GM04503 (cell line): ENCODE measurements at regions not wholly inside any gene's neighbourhood (a gene's known extent, or its start where the extent isn't known, plus 50 kb on each side); places are given as distances from the start of the nearest gene placed in this dataset.

Experiments
- DNase-seq: peaks from one replicate; pipeline ENCODE4 v3.0.0-alpha.2; 2012; ENCODE audit warnings: low read depth

DNA sequence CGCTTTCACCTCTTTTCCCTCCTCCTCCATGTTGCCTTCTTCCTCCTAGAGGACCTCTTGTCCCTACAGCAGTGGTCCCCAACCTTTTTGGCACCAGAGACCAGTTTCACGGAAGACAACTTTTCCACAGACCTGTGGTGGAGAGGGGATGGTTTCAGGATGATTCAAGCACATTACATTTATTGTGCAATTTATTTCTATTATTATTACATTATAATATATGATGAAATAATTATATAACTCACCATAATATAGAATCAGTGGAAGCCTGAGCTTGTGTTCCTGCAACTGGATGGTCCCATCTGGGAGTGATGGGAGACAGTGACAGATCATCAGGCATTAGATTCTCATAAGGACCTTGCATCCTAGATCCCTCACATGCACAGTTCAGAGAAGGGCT, 152.2 kb upstream of the NCKAP5 start:
- no peak for DNase-seq

DNA sequence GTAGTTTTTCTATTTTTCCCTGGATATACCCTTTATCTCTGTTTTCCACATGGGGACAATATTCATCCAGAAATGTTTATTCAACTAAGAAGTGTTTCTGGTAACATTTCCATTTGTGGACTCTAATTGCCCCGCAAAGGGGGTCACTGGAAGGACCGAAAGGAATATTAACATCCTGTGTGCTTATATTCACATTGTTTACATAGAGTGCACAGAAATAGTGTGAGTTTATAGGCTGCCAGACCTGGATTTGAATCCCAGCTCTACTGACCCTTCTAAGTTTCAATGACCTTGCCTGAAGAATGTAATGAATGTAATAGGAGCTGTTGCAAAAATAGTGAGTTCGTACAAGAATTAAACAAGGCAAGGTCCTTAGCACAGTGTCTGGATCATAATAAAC, 152.9 kb upstream of the NCKAP5 start:
- no peak for DNase-seq

DNA sequence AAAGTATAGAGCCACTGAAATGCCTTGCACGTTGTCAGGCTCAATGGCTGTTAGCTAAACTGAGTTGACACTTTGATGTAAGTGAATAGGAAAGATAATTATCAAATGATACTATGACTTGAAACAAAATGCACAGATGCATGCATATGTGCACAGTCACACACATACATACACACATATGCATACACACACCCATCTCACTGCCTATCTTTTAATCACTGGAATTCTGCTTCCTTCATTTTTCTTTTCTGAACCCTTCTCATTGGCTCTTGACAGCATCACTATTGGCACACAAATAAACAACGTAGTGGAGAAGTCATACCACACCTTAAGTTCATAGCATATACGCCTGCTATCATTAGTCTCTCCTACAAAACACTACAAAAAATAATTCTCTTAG, 154.9 kb upstream of the NCKAP5 start:
- no peak for DNase-seq

DNA sequence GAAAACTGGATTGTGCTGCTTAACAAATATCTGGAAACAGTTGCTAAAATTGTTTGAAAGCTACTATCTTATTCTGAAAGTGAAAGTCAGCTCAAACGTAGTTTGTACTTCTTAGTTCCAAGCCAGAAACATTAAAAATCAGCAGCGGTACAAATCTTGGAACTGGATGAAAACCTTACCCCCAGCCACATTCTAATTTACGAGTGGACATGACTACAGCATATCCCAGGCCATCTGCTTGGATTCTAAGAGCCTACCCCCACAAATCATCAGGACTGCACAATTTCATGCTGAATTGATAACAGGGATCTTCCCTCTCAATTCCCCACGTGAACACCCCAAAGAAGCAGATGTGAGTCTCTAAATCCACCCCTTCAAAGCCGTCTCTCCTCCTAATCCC, 158.7 kb upstream of the NCKAP5 start:
- DNase-seq = no peak

DNA sequence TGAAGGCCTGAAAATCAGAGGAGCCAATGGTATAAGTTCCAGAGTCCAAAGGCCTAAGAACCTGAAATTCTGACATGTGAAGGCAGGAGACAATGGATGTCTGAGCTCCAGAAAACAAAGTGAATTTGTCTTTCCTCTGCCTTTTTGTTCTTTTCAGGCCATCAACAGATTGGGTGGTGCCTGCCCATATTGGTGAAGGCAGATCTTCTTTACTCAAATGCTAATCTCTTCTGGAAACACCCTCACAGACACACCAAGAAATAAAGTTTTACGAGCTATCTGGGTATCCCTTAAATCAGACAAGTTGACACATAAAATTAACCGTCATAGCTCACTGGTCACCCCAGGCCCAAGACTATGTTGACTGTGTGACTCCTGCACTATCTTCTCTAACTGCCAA, 163.8 kb upstream of the NCKAP5 start:
- no peak for DNase-seq

DNA sequence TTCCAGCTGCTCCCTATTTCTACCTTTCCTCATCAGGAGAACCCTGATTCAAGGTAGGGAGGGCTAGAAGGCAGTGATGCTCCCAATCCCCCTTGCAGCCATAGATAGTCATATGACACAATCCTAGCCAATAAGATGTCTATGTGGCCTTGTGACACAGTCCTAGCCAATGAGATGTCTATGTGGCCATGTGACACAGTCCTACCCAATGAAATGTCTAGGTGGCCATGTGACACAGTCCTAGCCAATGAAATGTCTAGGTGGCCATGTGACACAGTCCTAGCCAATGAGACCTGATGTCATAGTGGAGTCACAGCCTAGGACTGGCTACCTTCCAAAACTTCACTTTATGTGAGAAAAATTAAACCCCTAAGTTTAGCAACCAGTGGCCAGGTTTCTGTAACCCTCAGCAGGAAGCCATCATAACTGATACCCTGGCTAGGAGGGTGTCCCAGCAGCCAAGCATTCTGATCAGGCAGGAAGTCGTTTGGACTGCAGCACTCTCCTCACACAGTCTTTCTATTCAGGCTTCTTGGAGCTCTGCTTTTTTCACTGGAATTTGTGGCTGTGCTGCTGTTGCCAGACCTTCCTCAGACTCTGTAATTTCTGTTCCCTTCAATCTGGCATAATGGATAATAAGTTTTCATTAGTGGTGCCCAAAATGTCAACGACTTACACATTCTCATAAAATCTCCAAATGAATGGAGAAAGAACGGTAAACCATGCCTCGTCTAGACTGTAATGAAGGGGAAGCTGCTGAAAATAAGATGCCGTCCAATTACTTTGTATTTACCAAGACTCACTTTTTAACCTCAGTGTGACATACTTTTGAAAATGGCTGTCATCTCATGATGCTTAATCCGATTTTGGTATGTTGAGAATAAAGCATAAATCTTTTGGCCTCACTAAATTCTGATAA, 165.0 kb upstream of the NCKAP5 start:
- DNase-seq = peak; percentile 39

DNA sequence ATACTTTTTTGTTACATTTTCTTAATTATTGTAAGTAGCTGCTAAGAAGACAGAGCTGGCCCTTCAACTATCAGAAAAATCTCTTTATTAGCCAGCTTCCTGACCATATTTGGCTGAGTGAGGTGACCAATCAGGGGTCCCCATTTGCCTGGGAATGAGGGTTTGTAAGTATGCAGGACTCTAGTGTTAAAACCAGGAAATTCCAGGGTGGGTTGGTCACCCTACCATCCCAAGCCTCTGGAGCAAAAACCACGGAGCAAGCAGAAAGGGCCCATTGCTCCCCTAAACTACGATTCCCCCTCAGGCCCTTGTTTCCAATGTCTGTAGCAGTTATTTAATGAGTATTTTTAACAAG, 165.6 kb upstream of the NCKAP5 start:
- peak; percentile 60 for DNase-seq

DNA sequence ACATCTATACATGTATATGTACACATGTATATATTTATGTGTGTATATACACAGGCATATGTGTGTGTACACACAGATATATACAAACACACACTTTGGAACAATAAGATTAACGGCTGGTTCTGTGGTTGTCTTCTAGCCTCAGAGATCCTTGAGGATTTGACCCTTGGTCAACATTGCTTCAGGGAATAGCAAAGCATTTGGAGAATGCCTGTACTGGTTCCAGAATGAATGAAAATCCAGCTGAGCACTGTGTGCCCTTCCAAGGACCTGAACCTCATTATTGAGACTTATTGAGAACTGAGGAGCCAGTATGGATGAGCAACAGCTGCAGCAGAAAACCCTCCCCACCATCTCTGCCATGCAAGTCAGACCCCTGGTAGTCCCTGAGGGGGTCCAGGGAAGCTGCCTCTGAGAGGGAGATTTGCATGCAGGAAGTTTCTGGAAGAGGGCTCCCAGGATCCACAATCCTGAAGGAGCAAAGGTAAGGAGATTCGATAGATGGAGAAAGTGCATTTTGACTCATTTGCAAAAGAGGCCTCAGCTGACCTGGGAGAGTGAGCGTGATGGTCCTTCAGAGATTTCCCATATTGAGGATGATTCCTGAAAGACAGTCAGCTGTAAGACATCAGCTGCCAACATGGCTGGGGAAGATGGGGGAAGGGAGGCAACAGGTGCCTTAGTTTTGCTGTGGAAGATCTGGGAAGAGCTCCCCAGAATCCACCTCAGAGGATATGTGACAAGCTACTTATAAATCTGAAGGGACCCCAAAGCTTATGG, 166.6 kb upstream of the NCKAP5 start:
- DNase-seq = peak; percentile 34

DNA sequence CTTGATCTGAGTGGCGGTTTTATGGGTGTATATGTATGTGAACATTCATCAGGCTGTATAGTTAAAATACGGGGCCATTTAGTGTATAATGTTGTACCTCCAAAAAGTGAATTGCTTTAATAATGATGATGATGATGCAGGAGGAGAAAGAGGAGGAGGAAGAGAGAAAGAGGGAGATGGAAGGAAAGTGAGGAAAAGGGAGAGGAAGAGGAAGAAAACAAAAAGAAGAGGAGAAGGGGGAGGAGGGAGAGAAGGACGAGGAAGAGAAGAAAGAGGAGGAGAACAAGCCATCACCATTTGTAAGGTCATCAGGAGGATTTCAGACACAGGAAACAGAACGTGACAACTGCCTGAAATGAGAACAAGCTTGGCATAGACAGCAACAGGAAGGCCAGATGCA, 168.4 kb upstream of the NCKAP5 start:
- DNase-seq = no peak

DNA sequence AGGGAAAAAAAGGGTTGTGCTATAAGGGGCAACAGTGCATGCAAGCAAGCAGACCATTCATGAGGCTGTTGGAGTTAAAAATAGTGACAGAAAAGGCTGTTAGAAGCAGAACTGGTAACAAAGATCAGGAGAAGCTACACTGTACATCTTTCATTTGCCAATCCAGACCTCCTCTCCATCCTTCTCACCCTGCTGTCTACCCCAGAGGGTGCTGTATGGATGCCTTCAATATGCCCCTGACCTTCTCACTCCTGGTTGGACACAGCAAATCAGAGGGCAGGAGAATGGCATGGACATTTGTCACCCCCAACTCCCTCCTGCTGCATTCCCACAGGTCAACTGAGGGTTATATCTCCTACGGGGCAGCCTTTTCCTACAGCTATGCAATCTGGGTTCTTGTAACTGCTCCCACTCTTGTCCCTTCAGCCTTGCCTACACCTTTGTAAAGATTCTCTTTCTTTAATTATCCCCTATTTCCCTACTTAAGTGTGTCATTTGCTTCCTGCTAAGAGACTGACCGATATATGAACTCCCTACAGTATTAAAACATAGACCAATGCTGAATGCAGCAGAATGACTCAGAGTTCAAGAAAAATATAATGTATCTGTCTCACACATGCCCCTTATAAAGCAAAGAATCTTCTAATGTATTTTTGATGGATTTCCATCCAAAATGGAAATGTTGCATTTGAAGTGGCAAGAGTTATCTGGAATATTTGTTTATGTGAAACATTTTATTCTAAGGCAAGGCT, 169.2 kb upstream of the NCKAP5 start:
- DNase-seq = no peak

DNA sequence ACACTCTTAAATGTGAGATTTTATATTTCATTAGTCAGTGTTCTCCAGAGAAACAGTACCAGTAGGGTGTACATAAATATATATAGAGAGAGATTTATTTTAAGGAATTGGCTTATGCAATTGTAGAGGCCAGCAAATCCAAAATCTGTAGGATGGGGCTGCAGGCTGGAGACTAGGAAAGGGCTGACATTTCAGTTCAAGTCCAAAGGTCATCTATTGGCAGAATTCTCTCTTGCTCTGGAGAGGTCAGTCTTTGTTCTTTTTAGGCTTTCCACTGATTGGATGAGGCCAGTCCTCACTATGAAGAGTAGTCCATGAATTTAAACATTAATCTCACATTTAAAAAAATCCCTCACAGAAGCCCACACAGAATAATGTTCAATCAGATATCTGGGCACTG, 170.8 kb upstream of the NCKAP5 start:
- DNase-seq = no peak

DNA sequence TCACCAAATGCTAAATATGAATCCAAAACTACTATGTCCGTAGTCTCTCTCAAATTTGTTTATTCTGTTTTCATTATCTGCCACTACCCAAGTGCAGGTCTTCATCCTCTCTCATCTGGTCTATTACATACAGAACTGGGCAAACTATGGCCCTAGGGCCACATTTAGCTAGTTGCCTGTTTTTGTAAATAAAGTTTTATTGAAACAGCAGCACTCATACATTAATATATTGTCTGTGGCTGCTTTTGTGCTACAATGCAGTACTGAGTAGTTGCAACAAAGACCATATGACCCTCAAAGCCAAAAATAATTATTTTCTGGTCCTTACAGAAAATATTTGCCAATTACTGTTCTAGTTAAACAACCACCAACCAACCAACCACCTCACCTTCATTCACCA, 172.2 kb upstream of the NCKAP5 start:
- no peak for DNase-seq

DNA sequence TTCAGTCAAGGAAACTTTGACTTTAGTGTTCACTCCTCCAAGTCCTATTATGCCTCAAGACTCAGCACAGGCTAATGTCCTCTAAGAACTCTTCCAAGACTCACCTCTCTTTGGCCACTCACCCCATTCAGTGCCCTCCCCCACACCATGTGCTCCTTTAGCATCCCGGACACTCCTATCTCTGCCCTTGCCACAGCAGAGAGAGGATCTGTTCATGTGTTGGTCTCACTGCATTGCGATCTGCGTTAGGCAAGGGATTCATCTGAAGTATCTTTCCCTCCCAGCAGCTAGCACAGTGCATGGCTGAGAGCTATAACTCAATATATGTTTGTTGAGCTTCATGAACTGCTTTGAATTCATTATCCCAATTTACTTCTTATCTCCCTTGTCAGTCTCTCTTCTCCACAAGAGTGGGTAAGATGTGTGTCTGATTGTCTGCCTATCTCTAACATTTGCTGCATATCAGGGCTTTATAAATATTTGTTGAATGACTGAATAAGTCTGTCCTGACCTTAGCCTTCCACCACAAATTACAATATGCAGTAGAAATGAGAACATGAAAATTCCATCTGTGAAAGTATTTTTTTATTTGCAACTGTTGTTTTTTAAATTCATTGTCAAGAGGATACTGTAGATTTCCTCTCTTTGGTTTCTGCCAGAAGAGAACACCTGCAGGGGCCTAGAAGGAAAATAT, 179.9 kb upstream of the NCKAP5 start:
- DNase-seq = no peak

DNA sequence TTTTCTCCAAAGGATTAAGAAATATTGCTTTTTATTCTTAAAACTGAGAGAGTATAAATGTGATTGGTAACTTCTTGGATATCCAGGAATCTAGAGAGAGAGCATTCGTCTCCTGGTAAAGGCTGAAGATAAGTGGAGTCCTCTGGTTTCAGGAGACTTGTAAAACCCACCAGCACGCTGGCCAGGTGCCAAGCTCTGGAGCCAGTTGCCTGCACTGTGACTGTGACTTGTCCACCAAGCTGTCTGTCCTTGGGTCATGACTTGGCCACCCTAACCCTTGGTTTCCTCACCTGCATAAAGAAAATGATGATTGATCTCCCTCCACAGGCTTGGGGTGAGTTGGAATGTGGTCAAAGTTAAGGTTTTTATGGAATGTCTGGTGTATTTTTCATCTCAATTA, 185.4 kb upstream of the NCKAP5 start:
- DNase-seq = no peak

DNA sequence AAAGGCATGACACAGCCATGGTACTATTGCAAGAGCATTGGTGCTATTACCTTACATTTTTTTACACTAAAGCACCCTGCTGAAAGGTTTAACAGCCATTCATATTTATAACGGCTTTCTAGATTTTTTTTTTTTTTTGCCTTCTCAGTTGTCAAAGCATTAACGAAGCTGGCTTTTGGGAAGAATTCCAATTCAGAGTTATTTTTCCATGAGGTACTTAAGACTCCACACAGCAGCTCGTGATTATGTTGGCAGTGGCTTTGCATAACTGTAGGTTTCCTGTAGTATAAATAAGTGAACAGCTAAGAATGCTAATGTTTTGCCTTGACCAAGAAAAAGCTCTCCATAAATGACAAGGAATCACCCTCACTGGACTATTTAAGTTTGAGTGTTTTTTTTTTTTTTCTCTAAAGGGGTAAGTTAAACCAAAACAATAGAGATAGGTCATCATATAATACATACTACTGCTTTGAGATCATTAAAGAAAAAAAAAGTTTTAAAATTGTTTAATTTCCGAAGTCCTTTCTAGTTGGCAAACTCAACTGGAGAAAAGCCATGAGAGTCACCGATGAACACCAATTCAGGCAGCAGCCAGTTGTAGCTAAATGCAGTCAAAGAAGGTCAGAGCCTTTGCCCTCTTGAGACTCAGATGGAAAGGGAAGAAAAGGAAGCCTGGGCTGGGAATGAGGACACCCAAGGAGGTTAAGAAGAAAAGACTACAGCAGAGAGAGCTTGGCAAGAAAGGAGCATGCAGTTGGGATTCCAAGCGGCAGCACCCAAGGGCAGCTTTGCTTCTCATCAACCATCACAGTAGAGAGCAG, 187.4 kb upstream of the NCKAP5 start:
- DNase-seq = peak; percentile 92

DNA sequence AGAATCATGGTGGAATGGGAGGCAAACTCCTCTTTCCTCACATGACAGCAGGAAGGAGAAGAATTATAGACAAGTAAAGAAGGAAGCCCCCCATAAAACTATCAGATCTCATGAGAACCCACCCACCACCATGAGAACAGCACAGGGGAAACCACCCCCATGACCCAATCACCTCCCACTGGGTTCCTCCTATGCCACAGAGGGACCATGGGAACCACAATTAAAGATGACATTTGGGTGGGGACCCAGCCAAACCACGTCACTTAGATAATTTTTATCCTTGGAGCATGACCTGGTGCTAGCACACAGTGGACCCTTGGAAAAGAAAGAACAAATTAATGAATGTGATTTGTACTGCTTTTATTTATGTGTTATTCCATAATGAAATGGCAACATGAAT, 188.6 kb upstream of the NCKAP5 start:
- DNase-seq = no peak

DNA sequence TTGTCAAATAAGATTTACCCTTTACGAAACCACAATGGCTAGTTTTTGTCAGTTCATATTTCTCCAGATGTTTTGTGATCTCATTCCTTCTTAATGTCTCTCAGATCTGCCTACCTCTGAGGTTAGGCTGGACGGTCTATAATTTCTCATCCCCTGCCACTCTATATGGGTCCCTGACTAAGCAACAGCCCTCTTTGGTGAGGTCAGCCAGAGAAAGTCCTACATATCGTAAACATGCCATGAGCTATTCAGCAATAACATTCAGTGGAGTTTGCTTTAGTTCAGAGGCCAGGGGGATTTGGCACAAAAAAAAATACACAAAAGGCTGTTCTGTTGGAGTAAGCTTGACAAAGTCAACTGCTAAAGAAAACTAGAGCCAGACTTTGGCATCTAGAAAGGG, 192.1 kb upstream of the NCKAP5 start:
- peak; percentile 33 for DNase-seq

DNA sequence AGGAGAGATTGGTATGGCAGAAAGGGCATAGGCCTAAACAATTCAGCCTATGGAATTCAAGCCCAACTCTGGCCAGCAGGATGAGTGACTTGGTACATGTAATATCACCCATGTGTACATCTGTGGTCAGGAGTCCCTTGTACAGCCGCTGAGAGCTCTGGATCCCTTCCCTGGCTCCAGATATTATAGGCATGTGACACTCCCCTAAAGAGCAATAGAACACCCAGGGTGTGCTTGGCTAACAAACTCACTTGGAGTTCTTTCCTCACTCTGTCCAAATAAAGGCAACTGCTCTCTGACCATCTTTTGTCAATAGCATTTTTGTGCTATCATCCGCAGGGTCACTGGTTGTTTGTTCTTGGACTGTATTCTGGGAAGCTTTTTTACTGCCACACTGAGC, 197.4 kb upstream of the NCKAP5 start:
- DNase-seq = no peak

DNA sequence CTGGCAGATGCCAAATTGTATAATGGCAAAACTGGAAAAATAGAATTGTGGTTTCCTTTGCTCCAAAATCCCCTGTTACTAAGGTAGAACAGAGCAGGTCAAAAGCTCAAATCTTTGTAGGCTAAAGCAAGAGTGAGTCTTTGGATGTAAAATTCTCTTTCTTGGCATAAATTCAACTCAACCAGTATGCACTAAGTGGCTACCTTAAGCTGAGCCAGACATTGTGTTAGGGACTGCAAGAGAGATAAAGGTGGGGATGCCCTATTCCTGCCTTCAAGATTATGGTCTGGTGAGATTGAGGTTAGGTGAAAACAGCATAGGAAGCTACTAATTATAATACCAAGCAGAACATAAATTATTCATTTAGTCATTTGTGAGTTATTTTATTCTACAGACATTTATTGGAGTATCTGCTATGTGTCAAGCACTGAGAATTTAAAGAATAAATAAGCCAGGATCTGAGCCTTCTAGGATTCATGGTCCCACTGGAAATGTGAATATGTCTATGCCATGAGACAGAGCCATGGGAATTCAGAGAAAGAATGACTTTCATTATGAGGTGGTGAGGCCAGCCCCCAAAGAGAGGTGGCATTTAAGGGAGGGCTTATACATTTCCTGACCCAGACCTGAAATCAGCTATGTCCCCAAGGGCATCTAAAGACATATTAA, 198.0 kb upstream of the NCKAP5 start:
- no peak for DNase-seq

DNA sequence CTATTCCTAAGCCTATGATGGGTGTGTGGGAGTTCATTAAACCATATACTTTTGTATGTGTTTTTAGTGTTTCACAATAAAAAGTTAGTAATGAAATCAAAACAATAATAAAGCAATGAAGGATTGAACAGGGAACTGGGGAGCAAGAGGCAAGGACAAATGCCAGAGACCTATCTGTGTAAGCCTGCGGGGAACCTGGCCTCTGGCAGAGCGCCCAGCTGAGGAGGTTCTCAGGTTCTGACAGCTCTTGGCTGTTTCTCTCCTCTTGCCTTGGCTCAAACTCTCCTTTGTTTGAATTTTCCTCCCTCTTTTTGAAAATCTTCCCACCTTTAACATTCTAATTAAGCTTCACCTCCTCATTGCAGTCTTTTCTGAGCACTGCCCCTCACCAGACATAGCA, 200.0 kb upstream of the NCKAP5 start:
- no peak for DNase-seq
